Naive B cell (primary cell): ENCODE measurements at regions not wholly inside any gene's neighbourhood (a gene's known extent, or its start where the extent isn't known, plus 50 kb on each side); places are given as distances from the start of the nearest gene placed in this dataset.

Experiments
- ATAC-seq, 2 donors: fragments of 150-1000 bp; cut with Tn5 transposase; 2 replicates each; pipeline ENCODE4 v1.10.0; 2021; ENCODE audit warnings: low read depth in 2 of 2, mild to moderate bottlenecking in 2 of 2, moderate library complexity in 2 of 2
- DNase-seq: peaks from one replicate; pipeline ENCODE4 v3.0.0; 2022
- H3K27ac Mint-ChIP-seq, 6 donors: one replicate each; pipeline ENCODE4 v1.8.0; 2020 to 2022; ENCODE audit warnings: mild to moderate bottlenecking in 6 of 6, mixed read lengths in 6 of 6, moderate library complexity in 5 of 6, inconsistent platforms in 2 of 6
- H3K27me3 Mint-ChIP-seq, 3 donors: one replicate each; pipeline ENCODE4 v1.8.0; 2021 to 2022; ENCODE audit warnings: mixed read lengths in 3 of 3, mild to moderate bottlenecking in 1 of 3
- H3K36me3 Mint-ChIP-seq, 2 donors: one replicate each; pipeline ENCODE4 v1.8.0; 2020 to 2022; ENCODE audit warnings: mixed read lengths in 2 of 2, inconsistent platforms in 1 of 2, mild to moderate bottlenecking in 1 of 2
- H3K4me1 Mint-ChIP-seq, 3 donors: one replicate each; pipeline ENCODE4 v1.8.0; 2020 to 2022; ENCODE audit warnings: mixed read lengths in 3 of 3, inconsistent platforms in 1 of 3, mild to moderate bottlenecking in 1 of 3, moderate library complexity in 1 of 3
- H3K4me3 Mint-ChIP-seq, 8 donors: one replicate each; pipeline ENCODE4 v1.8.0; 2020 to 2022; ENCODE audit warnings: mild to moderate bottlenecking in 8 of 8, mixed read lengths in 8 of 8, moderate library complexity in 8 of 8, inconsistent platforms in 2 of 8
- H3K9me3 Mint-ChIP-seq, 7 donors: one replicate each; pipeline ENCODE4 v1.8.0; 2020 to 2022; ENCODE audit warnings: mixed read lengths in 7 of 7, mild to moderate bottlenecking in 5 of 7, inconsistent platforms in 2 of 7, moderate library complexity in 1 of 7

DNA sequence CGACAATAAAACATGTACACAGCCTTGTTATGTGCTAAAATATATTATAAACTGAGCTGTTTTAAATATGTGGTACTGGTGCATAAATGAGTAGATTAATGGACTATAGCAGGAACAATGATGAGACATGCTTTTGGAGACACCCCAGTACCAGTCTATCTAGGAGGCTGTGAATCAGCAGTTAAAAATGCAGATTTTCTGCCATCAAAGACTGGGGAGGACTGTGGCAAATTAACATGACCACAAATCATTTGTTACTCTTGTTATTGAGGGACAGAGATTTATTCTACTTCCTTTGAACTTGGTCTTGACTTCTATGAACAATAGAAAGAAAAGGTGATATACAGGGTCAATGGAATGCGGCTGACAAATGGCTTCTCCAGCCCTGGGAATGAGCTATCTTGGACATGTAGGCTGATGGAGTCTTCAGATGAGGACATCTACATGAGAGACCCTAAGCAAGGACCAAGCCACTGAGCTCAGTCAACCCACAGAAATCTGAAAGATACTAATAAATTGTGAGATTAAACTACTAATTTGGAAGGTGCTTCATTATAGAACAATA lies 551.7 kb upstream of the GJE1 start:
- no peak overlapping the region for H3K27ac Mint-ChIP-seq
- H3K4me1 Mint-ChIP-seq, result no peaks in the 10 kb centered on the region
- H3K4me3 Mint-ChIP-seq, result no peak overlapping the region
- H3K27me3 Mint-ChIP-seq, result peaks cover 0 to 7% (median 4%) of the 10 kb centered on the region in 3 donors
- H3K36me3 Mint-ChIP-seq, result no peaks in the 10 kb centered on the region
- no peaks in the 10 kb centered on the region for H3K9me3 Mint-ChIP-seq
- DNase-seq (no peak), ATAC-seq (no peak)

- Mint-ChIP-seq H3K36me3 (no peaks in the 10 kb centered on the region), H3K4me3 (no peak overlapping the region), H3K4me1 (no peaks in the 10 kb centered on the region), H3K27ac (no peak overlapping the region), H3K27me3 (peaks cover 0 to 7% (median 4%) of the 10 kb centered on the region in 3 donors), H3K9me3 (no peaks in the 10 kb centered on the region)
- no peak for ATAC-seq
- no peak for DNase-seq
Observed at GRCh38 chr6:141580131-141580530, 552.6 kb upstream of the GJE1 start.

GRCh38 chr6:141576751-141577150 lies 556.0 kb upstream of the GJE1 start:
- no peaks in the 10 kb centered on the region for H3K36me3 Mint-ChIP-seq
- H3K4me3 Mint-ChIP-seq, result no peak overlapping the region
- H3K9me3 Mint-ChIP-seq, result no peaks in the 10 kb centered on the region
- no peaks in the 10 kb centered on the region for H3K4me1 Mint-ChIP-seq
- peaks cover 0 to 11% (median 4%) of the 10 kb centered on the region in 3 donors for H3K27me3 Mint-ChIP-seq
- DNase-seq, result no peak
- no peak for ATAC-seq
- no peak overlapping the region for H3K27ac Mint-ChIP-seq

DNA sequence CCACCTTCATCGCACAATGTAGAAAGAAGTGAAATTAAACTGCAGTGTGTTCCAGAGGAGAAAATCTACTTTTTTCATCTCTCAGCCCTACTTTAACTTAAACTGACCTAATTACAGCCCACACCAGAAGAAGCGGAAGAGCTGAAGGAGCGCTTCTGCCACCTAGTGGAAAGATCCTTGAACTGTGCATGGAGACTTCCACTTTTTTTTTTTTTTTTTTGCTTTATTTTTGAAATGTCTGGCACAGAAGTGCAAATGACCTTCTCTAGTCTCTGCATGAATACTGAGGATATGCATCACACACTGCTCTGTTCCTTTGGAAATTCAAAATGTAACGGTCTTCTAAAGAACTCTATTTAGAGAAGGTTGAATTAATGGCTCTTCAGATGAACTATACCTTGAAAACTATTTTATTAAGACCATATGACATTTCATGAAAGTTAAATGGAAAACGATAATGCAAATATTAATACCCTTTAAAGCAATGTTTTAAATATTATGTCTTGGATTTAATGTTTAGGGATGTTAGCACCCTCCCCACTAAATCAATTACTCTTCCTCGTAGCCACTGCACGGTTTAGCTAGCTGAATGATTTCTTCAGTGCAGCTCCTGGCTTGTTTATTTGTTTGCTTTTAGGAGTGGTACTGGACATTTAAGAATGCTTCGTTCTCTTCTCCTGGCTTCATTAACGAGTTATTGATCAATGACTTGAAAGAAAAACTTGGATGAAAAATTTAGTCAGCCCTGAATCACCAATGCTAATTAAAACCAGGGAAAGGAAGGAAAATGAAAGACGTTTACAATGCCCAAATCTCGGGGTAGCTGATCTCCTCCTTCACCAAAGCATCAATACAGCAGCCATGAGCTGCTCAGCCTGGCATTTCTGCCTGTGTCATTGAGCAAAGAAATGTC lies 569.6 kb upstream of the GJE1 start:
- Mint-ChIP-seq H3K9me3 (no peaks in the 10 kb centered on the region), H3K36me3 (no peaks in the 10 kb centered on the region), H3K4me3 (peak overlapping the region; percentile 75 to 92 (median 89)), H3K27me3 (peaks cover 0 to 9% (median 8%) of the 10 kb centered on the region in 3 donors), H3K27ac (peak overlapping the region; percentile 38 to 96 (median 70)), H3K4me1 (peaks cover 9 to 12% (median 10%) of the 10 kb centered on the region in 3 donors)
- ATAC-seq (peak; percentile 87 to 90), DNase-seq (peak; percentile 64)

DNA sequence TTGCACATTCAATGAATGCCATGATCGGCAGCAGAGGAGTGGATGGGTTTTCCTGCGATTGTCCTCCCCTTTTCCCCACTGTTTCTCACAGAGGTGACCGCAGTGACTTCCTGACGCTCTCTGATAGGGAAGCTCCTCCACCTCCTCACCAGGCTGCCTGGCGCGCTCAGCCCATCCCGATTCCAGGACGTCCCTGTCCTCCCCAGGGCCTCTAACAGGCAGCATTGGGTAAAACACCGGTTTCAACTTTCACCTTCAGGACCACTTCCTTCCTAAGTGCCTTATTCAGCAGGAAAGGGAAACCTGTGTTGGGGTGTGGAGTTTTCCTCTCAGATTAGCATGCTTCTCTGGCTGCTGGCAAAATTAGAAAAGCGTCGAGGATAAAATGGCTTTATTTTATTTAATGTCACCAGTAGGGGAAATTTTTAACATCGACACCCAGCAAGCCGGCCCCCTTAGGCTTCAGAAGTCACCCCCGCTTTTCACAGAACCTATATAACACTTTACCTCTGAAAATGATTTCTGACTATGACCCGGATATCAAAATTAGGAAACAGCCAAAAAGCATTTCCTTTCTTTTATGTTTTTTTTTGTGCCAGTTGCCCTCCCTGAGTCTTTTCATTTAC lies 570.4 kb upstream of the GJE1 start:
- Mint-ChIP-seq H3K27me3 (peaks cover 0 to 9% (median 8%) of the 10 kb centered on the region in 3 donors), H3K27ac (peak overlapping the region; percentile 38 to 96 (median 70)), H3K4me1 (peaks cover 9 to 12% (median 10%) of the 10 kb centered on the region in 3 donors), H3K4me3 (peak overlapping the region; percentile 75 to 92 (median 89)), H3K9me3 (no peaks in the 10 kb centered on the region), H3K36me3 (no peaks in the 10 kb centered on the region)
- ATAC-seq (peak; percentile 57 to 60), DNase-seq (no peak)

GRCh38 chr6:141561154-141561553 lies 571.6 kb upstream of the GJE1 start:
- Mint-ChIP-seq H3K4me1 (peaks cover 9 to 12% (median 10%) of the 10 kb centered on the region in 3 donors), H3K27ac (no peak overlapping the region), H3K4me3 (peak overlapping the region in 2 of 8 donors; percentile 6 to 50), H3K36me3 (no peaks in the 10 kb centered on the region), H3K9me3 (no peaks in the 10 kb centered on the region), H3K27me3 (peaks cover 0 to 9% (median 8%) of the 10 kb centered on the region in 3 donors)
- ATAC-seq, result no peak
- no peak for DNase-seq

- Mint-ChIP-seq H3K36me3 (peaks cover 0 to 17% of the 10 kb centered on the region in 2 donors), H3K27me3 (no peaks in the 10 kb centered on the region), H3K9me3 (peaks cover 4 to 12% (median 11%) of the 10 kb centered on the region in 7 donors), H3K4me1 (peaks cover 0 to 10% (median 6%) of the 10 kb centered on the region in 3 donors), H3K4me3 (no peak overlapping the region), H3K27ac (no peak overlapping the region)
- ATAC-seq (peak in 1 of 2 donors; percentile 25), DNase-seq (no peak)
Observed at GRCh38 chr6:141552463-141552862, 580.3 kb upstream of the GJE1 start.

- no peak overlapping the region for H3K4me3 Mint-ChIP-seq
- no peak for ATAC-seq
- peaks cover 4 to 12% (median 11%) of the 10 kb centered on the region in 7 donors for H3K9me3 Mint-ChIP-seq
- no peaks in the 10 kb centered on the region for H3K27me3 Mint-ChIP-seq
- peaks cover 0 to 17% of the 10 kb centered on the region in 2 donors for H3K36me3 Mint-ChIP-seq
- peaks cover 0 to 10% (median 6%) of the 10 kb centered on the region in 3 donors for H3K4me1 Mint-ChIP-seq
- no peak for DNase-seq
- H3K27ac Mint-ChIP-seq, result no peak overlapping the region
Observed at GRCh38 chr6:141552031-141552430, 580.7 kb upstream of the GJE1 start.

- no peak for ATAC-seq
- Mint-ChIP-seq H3K36me3 (peaks cover 0 to 17% of the 10 kb centered on the region in 2 donors), H3K4me1 (peaks cover 0 to 10% (median 6%) of the 10 kb centered on the region in 3 donors), H3K4me3 (no peak overlapping the region), H3K27ac (peak overlapping the region in 1 of 6 donors; percentile 78), H3K9me3 (peaks cover 4 to 12% (median 11%) of the 10 kb centered on the region in 7 donors), H3K27me3 (no peaks in the 10 kb centered on the region)
- no peak for DNase-seq
Observed at GRCh38 chr6:141551318-141551717, 581.4 kb upstream of the GJE1 start.

- Mint-ChIP-seq H3K4me1 (peaks cover 0 to 10% (median 6%) of the 10 kb centered on the region in 3 donors), H3K9me3 (peaks cover 4 to 12% (median 11%) of the 10 kb centered on the region in 7 donors), H3K27me3 (no peaks in the 10 kb centered on the region), H3K36me3 (peaks cover 0 to 17% of the 10 kb centered on the region in 2 donors), H3K27ac (no peak overlapping the region), H3K4me3 (no peak overlapping the region)
- ATAC-seq (no peak), DNase-seq (no peak)
Observed at GRCh38 chr6:141550471-141550870, 582.3 kb upstream of the GJE1 start.

- Mint-ChIP-seq H3K9me3 (peaks cover 4 to 12% (median 11%) of the 10 kb centered on the region in 7 donors), H3K36me3 (peaks cover 0 to 17% of the 10 kb centered on the region in 2 donors), H3K4me1 (peaks cover 0 to 2% (median under 1%) of the 10 kb centered on the region in 3 donors), H3K4me3 (no peak overlapping the region), H3K27ac (no peak overlapping the region), H3K27me3 (no peaks in the 10 kb centered on the region)
- DNase-seq (no peak), ATAC-seq (no peak)
Observed at GRCh38 chr6:141548966-141549365, 583.8 kb upstream of the GJE1 start.

- Mint-ChIP-seq H3K9me3 (no peaks in the 10 kb centered on the region), H3K4me1 (no peaks in the 10 kb centered on the region), H3K27ac (peak overlapping the region in 1 of 6 donors; percentile 27), H3K27me3 (no peaks in the 10 kb centered on the region), H3K36me3 (no peaks in the 10 kb centered on the region), H3K4me3 (no peak overlapping the region)
- ATAC-seq (no peak), DNase-seq (no peak)
Observed at GRCh38 chr6:141541581-141542324, 591.0 kb upstream of the GJE1 start.

GRCh38 chr6:141540207-141540606 lies 592.5 kb upstream of the GJE1 start:
- no peak overlapping the region for H3K4me3 Mint-ChIP-seq
- H3K27ac Mint-ChIP-seq, result no peak overlapping the region
- DNase-seq (no peak), ATAC-seq (no peak)
- H3K4me1 Mint-ChIP-seq, result no peaks in the 10 kb centered on the region
- H3K36me3 Mint-ChIP-seq, result no peaks in the 10 kb centered on the region
- H3K9me3 Mint-ChIP-seq, result no peaks in the 10 kb centered on the region
- H3K27me3 Mint-ChIP-seq, result no peaks in the 10 kb centered on the region
